GM13976 (cell line): ENCODE measurements at regions not wholly inside any gene's neighbourhood (a gene's known extent, or its start where the extent isn't known, plus 50 kb on each side); places are given as distances from the start of the nearest gene placed in this dataset.
"Not testable (repeated sequence)": the region's sequence is repeated elsewhere in the genome, so short reads cannot be mapped to it uniquely, and the experiment has no call there.

Source experiments
- DNase-seq: peaks from one replicate; pipeline ENCODE4 v3.0.0; 2012; ENCODE audit warnings: low spot score
- CTCF ChIP-seq: IDR thresholded peaks from 2 replicates; pipeline ENCODE4 v1.5.1; 2012; ENCODE audit warnings: borderline replicate concordance, mild to moderate bottlenecking; ENCODE audit not compliant: insufficient read depth; ENCODE audit errors: extremely low read depth, missing control alignments, control extremely low read depth
- in situ Hi-C: fragments of 300-500 bp; cut with MboI; formaldehyde crosslinking; loops from one replicate; pipeline ENCODE4 v1.12.0; 2022; ENCODE audit warnings: low sequenced_read_pairs, mixed read lengths, inconsistent platforms; ENCODE audit not compliant: unreplicated experiment

GRCh38 chr2:234251326-234252271, 201.1 kb downstream of the SPP2 start:
- DNase-seq = no peak
- in situ Hi-C loops = no loop called here
- no peak for TF ChIP-seq CTCF

- in situ Hi-C loops = no loop called here
- DNase-seq = no peak
- TF ChIP-seq CTCF = no peak
These were observed 200.4 kb downstream of the SPP2 start for GRCh38 chr2:234250926-234251325.

GRCh38 chr2:234249873-234250272, 199.4 kb downstream of the SPP2 start:
- no peak for TF ChIP-seq CTCF
- no peak for DNase-seq
- in situ Hi-C loops = no loop called here

- no peak for TF ChIP-seq CTCF
- in situ Hi-C loops = no loop called here
- DNase-seq = no peak
These were observed 198.7 kb downstream of the SPP2 start for GRCh38 chr2:234249034-234249735.

- in situ Hi-C loops, DNase-seq: not testable (repeated sequence)
These were observed 197.8 kb downstream of the SPP2 start for GRCh38 chr2:234248213-234248710.

GRCh38 chr2:234247453-234248180, 197.1 kb downstream of the SPP2 start:
- in situ Hi-C loops = no loop called here
- no peak for TF ChIP-seq CTCF
- no peak for DNase-seq

- no peak for TF ChIP-seq CTCF
- DNase-seq = no peak
- in situ Hi-C loops = no loop called here
These were observed 195.4 kb downstream of the SPP2 start for GRCh38 chr2:234245945-234246344.
